Mucosa of descending colon (tissue), 3 donors: ENCODE measurements at regions not wholly inside any gene's neighbourhood (a gene's known extent, or its start where the extent isn't known, plus 50 kb on each side); places are given as distances from the start of the nearest gene placed in this dataset.

Experiments
- ATAC-seq: fragments of 200-7000 bp; cut with Tn5 transposase; one replicate; pipeline ENCODE4 v1.9.1; 2020; ENCODE audit warnings: mild to moderate bottlenecking, moderate library complexity
- DNase-seq, 3 donors: peaks; one replicate each; pipeline ENCODE4 v3.0.0-alpha.2; 2020
- H3K36me3 ChIP-seq: fragments of 200-600 bp; one replicate; pipeline ENCODE4 v1.8.0; 2021; ENCODE audit warnings: low read depth, mild to moderate bottlenecking
- H3K4me1 ChIP-seq: fragments of 200-600 bp; one replicate; pipeline ENCODE4 v1.8.0; 2021; ENCODE audit warnings: low read depth, mild to moderate bottlenecking
- H3K4me3 ChIP-seq: fragments of 200-600 bp; one replicate; pipeline ENCODE4 v1.8.0; 2021; ENCODE audit warnings: mild to moderate bottlenecking
- H3K9me3 ChIP-seq: fragments of 200-600 bp; one replicate; pipeline ENCODE4 v1.8.0; 2021; ENCODE audit warnings: mild to moderate bottlenecking
- CTCF ChIP-seq: fragments of 200-600 bp; IDR thresholded peaks from one replicate; pipeline ENCODE4 v1.8.0; 2022; ENCODE audit warnings: antibody characterized with exemption, mild to moderate bottlenecking
- intact Hi-C, 2 donors: fragments of 100-400 bp; cut with DNase I in 1 of 2; cut with micrococcal nuclease in 1 of 2; formaldehyde crosslinking; loops; one replicate each; pipeline versions ENCODE4 v1.11.0 to v1.11.1; 2022; cut with DNase I, micrococcal nuclease
- donor health status: DM: no; HTN: no; CAD: no; lungs with moderate emphysema.
- donor health status: DM: no; HTN: no; CAD: no.
- donor health status: DM: no; HTN: yes; CAD: no.

- no peak overlapping the region for H3K4me3 ChIP-seq
- intact Hi-C loops = no loop called here
- ATAC-seq = peak; percentile 82
These were observed 269.6 kb upstream of the NEBL start for GRCh38 chr10:21166557-21167287.

DNA sequence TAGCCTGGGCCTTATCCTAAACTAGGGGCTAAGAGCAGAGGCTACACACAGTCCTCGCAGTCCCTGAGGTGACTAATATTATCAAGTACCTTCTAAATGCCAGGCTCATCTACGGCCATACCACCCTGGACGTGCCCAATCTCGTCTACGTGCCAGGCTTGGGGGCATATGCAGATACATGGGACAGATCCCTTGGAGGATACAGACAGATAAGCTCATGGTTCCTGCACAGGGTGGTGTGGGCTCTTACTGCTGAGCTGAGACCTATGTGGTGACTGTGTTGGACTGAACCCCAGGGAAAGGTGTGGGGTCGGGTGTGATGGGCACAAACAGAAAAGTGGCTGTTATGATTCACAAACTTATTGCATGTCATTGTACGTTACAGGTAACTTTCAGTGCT lies 268.4 kb upstream of the NEBL start:
- no peak for ATAC-seq
- Histone ChIP-seq H3K9me3 (no peaks in the 10 kb centered on the region), H3K4me1 (no peaks in the 10 kb centered on the region), H3K4me3 (no peak overlapping the region), H3K36me3 (no peaks in the 10 kb centered on the region)
- DNase-seq = no peak
- intact Hi-C loops = no loop called here
- no peak for TF ChIP-seq CTCF

More at GRCh38 chr10:21166557-21167287, 269.6 kb upstream of the NEBL start:
- H3K9me3 ChIP-seq = no peaks in the 10 kb centered on the region
- TF ChIP-seq CTCF = no peak
- no peaks in the 10 kb centered on the region for H3K36me3 ChIP-seq
- peak; percentile 51 to 61 (median 57) for DNase-seq
- H3K4me1 ChIP-seq = no peaks in the 10 kb centered on the region

DNA sequence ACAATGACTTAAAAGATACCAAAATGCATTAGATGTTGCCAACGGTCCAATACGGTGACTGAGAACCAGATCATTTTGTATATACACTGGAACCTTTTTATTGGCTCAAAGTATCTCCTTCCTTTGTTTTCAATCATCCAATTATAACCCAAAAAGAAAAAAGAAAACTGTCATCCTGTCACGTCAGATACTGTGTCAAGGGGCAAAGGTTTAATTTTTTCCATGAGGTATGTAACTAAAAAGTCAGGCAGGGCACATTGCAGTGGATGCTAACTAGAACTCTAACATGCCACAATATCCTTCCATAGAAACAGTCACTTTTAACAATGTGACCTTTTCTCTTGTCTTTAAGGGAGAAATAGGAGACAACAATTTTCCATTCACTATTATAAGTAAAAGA lies 267.6 kb upstream of the NEBL start:
- ATAC-seq (no peak), DNase-seq (no peak)
- Histone ChIP-seq H3K4me1 (no peaks in the 10 kb centered on the region), H3K9me3 (no peaks in the 10 kb centered on the region), H3K36me3 (no peaks in the 10 kb centered on the region), H3K4me3 (no peak overlapping the region)
- no peak for TF ChIP-seq CTCF
- intact Hi-C loops = no loop called here

GRCh38 chr10:21162948-21163347 lies 265.8 kb upstream of the NEBL start:
- no peak for DNase-seq
- TF ChIP-seq CTCF = no peak
- no peak overlapping the region for H3K4me3 ChIP-seq
- intact Hi-C loops = no loop called here
- H3K4me1 ChIP-seq = no peaks in the 10 kb centered on the region
- H3K9me3 ChIP-seq = no peaks in the 10 kb centered on the region
- no peaks in the 10 kb centered on the region for H3K36me3 ChIP-seq
- ATAC-seq = no peak

DNA sequence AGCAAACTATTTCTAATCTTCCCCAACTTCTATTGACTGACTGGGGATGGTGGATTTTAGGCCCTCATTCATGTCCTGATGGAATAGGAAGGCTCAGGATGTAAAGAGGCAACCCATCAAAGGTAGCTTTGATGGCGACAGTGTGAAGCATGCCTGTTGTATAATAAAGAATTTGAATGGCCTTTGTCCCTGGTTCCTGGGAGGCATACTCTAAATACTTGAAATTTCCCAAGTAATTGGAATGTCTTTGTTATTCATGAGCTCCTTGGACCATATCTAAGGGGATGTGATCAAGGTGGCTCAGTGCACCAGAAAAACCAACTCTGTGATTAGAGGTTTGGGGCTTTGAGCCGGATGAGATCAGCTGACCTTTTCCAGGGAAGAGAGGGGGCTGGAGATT lies 264.5 kb upstream of the NEBL start:
- no peak for TF ChIP-seq CTCF
- Histone ChIP-seq H3K4me1 (no peaks in the 10 kb centered on the region), H3K36me3 (no peaks in the 10 kb centered on the region), H3K9me3 (no peaks in the 10 kb centered on the region), H3K4me3 (no peak overlapping the region)
- intact Hi-C loops = no loop called here
- DNase-seq (no peak), ATAC-seq (no peak)
